ENCODE measurements at regions not wholly inside any gene's neighbourhood (a gene's known extent, or its start where the extent isn't known, plus 50 kb on each side); places are given as distances from the start of the nearest gene placed in this dataset.

GRCh38 chr2:226256709-226257376 lies 542.8 kb downstream of the IRS1 start:
- Histone ChIP-seq H3K23me2 (ENCODE audit: insufficient read length, low read depth, low read length, poor library complexity, severe bottlenecking) (no peaks in the 10 kb centered on the region), H3K4me1 (ENCODE audit: insufficient read depth, low read length) (no peaks in the 10 kb centered on the region), H3K4ac (ENCODE audit: low read depth, low read length) (no peak overlapping the region), H2AFZ (ENCODE audit: low read length) (no peak overlapping the region), H3K23ac (ENCODE audit: insufficient read length, low read depth, low read length) (no peak overlapping the region), H2BK120ac (ENCODE audit: low read depth, low read length, poor library complexity, severe bottlenecking) (no peak overlapping the region), H3K27me3 (ENCODE audit: insufficient read depth, low read length) (no peaks in the 10 kb centered on the region), H3K9ac (ENCODE audit: extremely low read depth, insufficient read length, low read length) (no peak overlapping the region), H4K20me1 (ENCODE audit: control insufficient read depth, insufficient read depth, insufficient read length) (no peaks in the 10 kb centered on the region), H4K5ac (ENCODE audit: insufficient read length, low read depth, low read length) (no peak overlapping the region), H3K56ac (ENCODE audit: insufficient read length, low read depth, low read length) (no peak overlapping the region), H3K27ac (ENCODE audit: insufficient read length, low read depth, low read length) (no peak overlapping the region), H3T11ph (ENCODE audit: low read length) (no peak overlapping the region), H3K18ac (ENCODE audit: insufficient read length, low read depth, low read length) (no peak overlapping the region), H2BK20ac (ENCODE audit: low read depth, low read length, poor library complexity, severe bottlenecking) (no peak overlapping the region), H4K8ac (replicated peaks; ENCODE audit: insufficient read length, low read depth, low read length) (no peak overlapping the region), H2AK5ac (ENCODE audit: insufficient read length, low read length) (no peak overlapping the region), H3K9me3 (ENCODE audit: control insufficient read depth, low read depth, low read length) (no peaks in the 10 kb centered on the region), H2BK15ac (ENCODE audit: low read depth, low read length) (no peak overlapping the region), H2BK12ac (ENCODE audit: insufficient read length, low read depth, low read length) (no peak overlapping the region), H4K91ac (ENCODE audit: insufficient read length, low read depth, low read length) (no peak overlapping the region), H3K79me2 (ENCODE audit: insufficient read depth, low read length) (no peaks in the 10 kb centered on the region), H3K79me1 (ENCODE audit: insufficient read depth, low read depth, low read length, poor library complexity, severe bottlenecking) (no peaks in the 10 kb centered on the region), H3K14ac (ENCODE audit: insufficient read depth, low read length) (no peak overlapping the region), H3K4me2 (ENCODE audit: insufficient read depth, insufficient read length, low read length) (no peak overlapping the region), H2BK5ac (ENCODE audit: insufficient read length, low read length) (no peak overlapping the region)
- H3K27me3 Mint-ChIP-seq (ENCODE audit: low read depth): no peaks in the 10 kb centered on the region
- H3K4me1 Mint-ChIP-seq: no peaks in the 10 kb centered on the region
- DNase-seq: no peak
- WGBS (ENCODE audit: extremely low coverage, insufficient read length, low lambda C conversion rate): no CpG with 5 or more reads among the region's 4 CpGs
- TF ChIP-seq CTCF (conservative IDR thresholded peaks at IDR 0.05): no peak
- H3K36me3 Mint-ChIP-seq (ENCODE audit: insufficient read depth in 1 of 3, low read depth in 3 of 3): no peaks in the 10 kb centered on the region; a peak in 1 of 7 replicates
- H3K27ac Mint-ChIP-seq: no peak overlapping the region; a peak in 1 of 7 replicates
- H3K9me3 Mint-ChIP-seq: peaks cover 0 to 5% of the 10 kb centered on the region in 2 experiments; a peak in 2 of 5 replicates
- H3K4me3 Mint-ChIP-seq: no peak overlapping the region

Data from H9 (cell line).